ENCODE measurements at regions not wholly inside any gene's neighbourhood (a gene's known extent, or its start where the extent isn't known, plus 50 kb on each side); places are given as distances from the start of the nearest gene placed in this dataset.

DNA sequence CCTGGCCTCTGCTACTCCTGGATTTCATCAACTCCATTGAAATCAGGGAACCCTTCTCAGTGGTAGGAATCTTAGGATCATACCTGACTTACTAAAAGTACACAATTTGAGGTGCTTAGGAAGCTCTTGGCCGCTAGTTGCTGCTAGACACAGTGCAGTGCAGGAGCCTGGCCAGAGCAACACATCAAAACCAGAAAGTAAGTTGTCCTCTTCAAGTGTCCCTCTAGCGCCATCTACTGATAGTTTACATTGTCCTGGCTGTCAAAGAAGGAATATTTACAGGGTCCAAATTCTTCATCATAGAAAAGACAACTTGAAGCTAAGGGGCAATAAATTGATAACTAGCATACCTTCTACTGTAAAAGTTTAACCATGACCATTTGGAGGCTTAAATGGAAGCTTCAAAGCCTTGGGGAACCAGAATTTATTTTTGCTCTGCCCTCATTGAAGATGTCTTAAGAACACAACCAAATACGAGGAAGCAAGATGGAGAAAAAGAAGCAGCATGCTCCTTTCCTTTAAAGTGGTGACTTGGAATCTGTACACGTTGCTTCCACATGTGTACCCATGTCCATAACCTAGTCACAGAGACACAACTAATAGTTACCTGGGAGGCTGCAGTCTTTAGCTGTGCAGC is 889.1 kb upstream of the GCFC2 start:
- TF ChIP-seq ARID2 (CRISPR knock-in tag; IDR thresholded peaks at IDR 0.05; ENCODE audit: borderline replicate concordance) (no peak), HOXA5 (CRISPR knock-in tag; IDR thresholded peaks at IDR 0.05) (no peak)
